Suprapubic skin (tissue), 3 donors: ENCODE measurements at regions not wholly inside any gene's neighbourhood (a gene's known extent, or its start where the extent isn't known, plus 50 kb on each side); places are given as distances from the start of the nearest gene placed in this dataset.

Experiments used
- CTCF ChIP-seq, 2 donors: fragments of 200-600 bp in 1 of 2; fragments of 450-650 bp in 1 of 2; sonication (generic) in 1 of 2; IDR thresholded peaks; one replicate each; pipeline ENCODE4 v1.5.1; 2016 to 2019; ENCODE audit warnings: antibody characterized with exemption in 2 of 2, mild to moderate bottlenecking in 1 of 2, moderate library complexity in 1 of 2
- POLR2A ChIP-seq, 2 donors: fragments of 450-650 bp; IDR thresholded peaks; one replicate each; pipeline ENCODE4 v1.6.1; 2017; ENCODE audit warnings: antibody characterized with exemption in 2 of 2, mild to moderate bottlenecking in 2 of 2, moderate library complexity in 2 of 2

GRCh38 chr12:61991661-61992060 lies 268.5 kb upstream of the USP15 start:
- TF ChIP-seq CTCF (IDR thresholded peaks at IDR 0.05) = no peak
- no peak for TF ChIP-seq POLR2A (IDR thresholded peaks at IDR 0.05)
